ENCODE measurements at regions not wholly inside any gene's neighbourhood (a gene's known extent, or its start where the extent isn't known, plus 50 kb on each side); places are given as distances from the start of the nearest gene placed in this dataset.

DNA sequence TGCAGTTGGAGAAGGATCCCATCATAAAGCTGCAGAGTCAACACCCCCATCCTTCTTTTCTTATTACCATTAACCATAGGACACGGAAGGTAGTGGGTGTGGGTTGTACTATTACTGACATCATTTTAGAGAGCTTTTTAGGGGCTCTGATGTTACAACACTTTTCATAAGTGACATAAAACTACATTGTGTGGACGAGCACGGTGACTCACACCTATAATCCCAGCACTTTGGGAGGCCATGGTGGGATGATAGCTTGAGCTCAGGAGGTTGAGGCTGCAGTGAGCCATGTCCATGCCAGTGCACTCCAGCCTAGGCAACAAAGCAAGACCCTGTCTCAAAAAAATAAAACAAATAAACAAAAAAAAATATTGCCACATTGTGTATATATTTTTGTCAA lies 167.1 kb downstream of the DUSP6 start:
- TF ChIP-seq, protein P1, sequence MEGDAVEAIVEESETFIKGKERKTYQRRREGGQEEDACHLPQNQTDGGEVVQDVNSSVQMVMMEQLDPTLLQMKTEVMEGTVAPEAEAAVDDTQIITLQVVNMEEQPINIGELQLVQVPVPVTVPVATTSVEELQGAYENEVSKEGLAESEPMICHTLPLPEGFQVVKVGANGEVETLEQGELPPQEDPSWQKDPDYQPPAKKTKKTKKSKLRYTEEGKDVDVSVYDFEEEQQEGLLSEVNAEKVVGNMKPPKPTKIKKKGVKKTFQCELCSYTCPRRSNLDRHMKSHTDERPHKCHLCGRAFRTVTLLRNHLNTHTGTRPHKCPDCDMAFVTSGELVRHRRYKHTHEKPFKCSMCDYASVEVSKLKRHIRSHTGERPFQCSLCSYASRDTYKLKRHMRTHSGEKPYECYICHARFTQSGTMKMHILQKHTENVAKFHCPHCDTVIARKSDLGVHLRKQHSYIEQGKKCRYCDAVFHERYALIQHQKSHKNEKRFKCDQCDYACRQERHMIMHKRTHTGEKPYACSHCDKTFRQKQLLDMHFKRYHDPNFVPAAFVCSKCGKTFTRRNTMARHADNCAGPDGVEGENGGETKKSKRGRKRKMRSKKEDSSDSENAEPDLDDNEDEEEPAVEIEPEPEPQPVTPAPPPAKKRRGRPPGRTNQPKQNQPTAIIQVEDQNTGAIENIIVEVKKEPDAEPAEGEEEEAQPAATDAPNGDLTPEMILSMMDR (conservative IDR thresholded peaks at IDR 0.05; ENCODE audit: low read depth, low read length) = no peak
- TF ChIP-seq EZH2 (IDR thresholded peaks at IDR 0.05; ENCODE audit: low read length, unreplicated experiment) = no peak
